GM12875 (cell line): ENCODE measurements at regions not wholly inside any gene's neighbourhood (a gene's known extent, or its start where the extent isn't known, plus 50 kb on each side); places are given as distances from the start of the nearest gene placed in this dataset.
"Not testable (repeated sequence)": the region's sequence is repeated elsewhere in the genome, so short reads cannot be mapped to it uniquely, and the experiment has no call there.

Source experiments
- H3K4me3 ChIP-seq: one replicate; pipeline ENCODE4 v1.5.1; 2011; ENCODE audit warnings: low read depth, low read length, control low read depth
- CTCF ChIP-seq: IDR thresholded peaks from 2 replicates; pipeline ENCODE4 v1.5.1; 2011; ENCODE audit warnings: low read depth, mild to moderate bottlenecking, control low read depth, inconsistent platforms, low read length, moderate library complexity, borderline replicate concordance; ENCODE audit not compliant: insufficient read depth

GRCh38 chr9:78149702-78150291, 86.1 kb upstream of the CEP78 start:
- H3K4me3 ChIP-seq: no peak overlapping the region
- no peak for TF ChIP-seq CTCF

- no peak overlapping the region for H3K4me3 ChIP-seq
- TF ChIP-seq CTCF: no peak
Measured at GRCh38 chr9:78146241-78146640, 89.6 kb upstream of the CEP78 start.

- TF ChIP-seq CTCF: no peak
- H3K4me3 ChIP-seq: no peak overlapping the region
Measured at GRCh38 chr9:78144663-78145377, 91.1 kb upstream of the CEP78 start.

GRCh38 chr9:78144008-78144381, 91.9 kb upstream of the CEP78 start:
- no peak for TF ChIP-seq CTCF
- no peak overlapping the region for H3K4me3 ChIP-seq

GRCh38 chr9:78143281-78144007, 92.4 kb upstream of the CEP78 start:
- H3K4me3 ChIP-seq: no peak overlapping the region
- TF ChIP-seq CTCF: no peak

- H3K4me3 ChIP-seq: not testable (repeated sequence)
Measured at GRCh38 chr9:78142264-78142663, 93.6 kb upstream of the CEP78 start.

GRCh38 chr9:78133751-78134150, 102.1 kb upstream of the CEP78 start:
- TF ChIP-seq CTCF: no peak

More at GRCh38 chr9:78133751-78134150, 102.1 kb upstream of the CEP78 start:
- H3K4me3 ChIP-seq: no peak overlapping the region
